Astrocyte (in vitro differentiated cells and primary cell): ENCODE measurements at regions not wholly inside any gene's neighbourhood (a gene's known extent, or its start where the extent isn't known, plus 50 kb on each side); places are given as distances from the start of the nearest gene placed in this dataset.

Source experiments
- CTCF ChIP-seq: IDR thresholded peaks from 2 replicates; pipeline ENCODE4 v1.5.1; 2011; ENCODE audit warnings: low read depth, mild to moderate bottlenecking, inconsistent platforms, low read length, moderate library complexity; ENCODE audit not compliant: insufficient read depth
- EZH2 ChIP-seq: IDR thresholded peaks from 2 replicates; pipeline ENCODE4 v1.6.1; 2012; ENCODE audit warnings: mild to moderate bottlenecking, low read length, inconsistent platforms; ENCODE audit not compliant: insufficient read depth

- no peak for TF ChIP-seq CTCF
- TF ChIP-seq EZH2, result no peak
These were observed 68.4 kb upstream of the PHIP start for GRCh38 chr6:79146421-79146820.
